Prostate gland (tissue), 2 donors: ENCODE measurements at regions not wholly inside any gene's neighbourhood (a gene's known extent, or its start where the extent isn't known, plus 50 kb on each side); places are given as distances from the start of the nearest gene placed in this dataset.

Source experiments
- DNase-seq: peaks from one replicate; pipeline ENCODE4 v3.0.0-alpha.2; 2019; ENCODE audit warnings: low spot score
- H3K27ac ChIP-seq, 2 donors: fragments of 200-600 bp; sonication (generic); 2 replicates each; pipeline ENCODE4 v1.5.1; 2017 to 2019
- H3K27me3 ChIP-seq: fragments of 200-600 bp; sonication (generic); replicated peaks from 2 replicates; pipeline ENCODE4 v1.5.1; 2019; ENCODE audit not compliant: insufficient read depth
- H3K36me3 ChIP-seq, 2 donors: fragments of 200-600 bp; sonication (generic); 1 replicate in 1 of 2; 2 replicates in 1 of 2; pipeline versions ENCODE4 v1.5.1 to v1.8.1; 2017 to 2019
- H3K4me1 ChIP-seq: fragments of 200-600 bp; sonication (generic); replicated peaks from 2 replicates; pipeline ENCODE4 v1.5.1; 2019
- H3K4me3 ChIP-seq, 2 donors: fragments of 200-600 bp; sonication (generic); 2 replicates each; pipeline ENCODE4 v1.5.1; 2017 to 2019
- H3K9me3 ChIP-seq: fragments of 200-600 bp; sonication (generic); 2 replicates; pipeline ENCODE4 v1.5.1; 2017
- CTCF ChIP-seq, 4 experiments: fragments of 200-600 bp in 2 of 4; fragments of 450-650 bp in 2 of 4; sonication (generic) in 2 of 4; IDR thresholded peaks; 1 replicate in 3 of 4; 2 replicates in 1 of 4; pipeline ENCODE4 v1.5.1; 2016 to 2019; ENCODE audit warnings: antibody characterized with exemption in 4 of 4, mild to moderate bottlenecking in 2 of 4, moderate library complexity in 2 of 4
- POLR2A ChIP-seq: fragments of 450-650 bp; IDR thresholded peaks from one replicate; pipeline ENCODE4 v1.6.1; 2016; ENCODE audit warnings: antibody characterized with exemption, mild to moderate bottlenecking
- POLR2AphosphoS5 ChIP-seq: sonication (generic); formaldehyde crosslinking; IDR thresholded peaks from one replicate; pipeline ENCODE4 v1.6.1; 2017; ENCODE audit warnings: antibody characterized with exemption
- WGBS: methylation state at CpG from one replicate; pipeline ENCODE4 v1.1.5; 2018; 5-methylcytosine and 5-hydroxymethylcytosine counted together
- intact Hi-C: fragments of 100-400 bp; cut with DNase I; formaldehyde crosslinking; loops from one replicate; pipeline ENCODE4 v1.14.2; 2022

GRCh38 chr2:163351966-163352365 is 383.8 kb downstream of the FIGN start:
- intact Hi-C loops = loop anchor here (10.0 kb wide), 1 partner anchor 533 kb away; no protein-coding TSS in a partner anchor
- Histone ChIP-seq H3K9me3 (no peaks in the 10 kb centered on the region), H3K27ac (no peak overlapping the region), H3K36me3 (no peaks in the 10 kb centered on the region), H3K4me1 (no peaks in the 10 kb centered on the region), H3K27me3 (no peaks in the 10 kb centered on the region), H3K4me3 (no peak overlapping the region)
- TF ChIP-seq POLR2AphosphoS5 (no peak), CTCF (IDR thresholded peaks at IDR 0.05) (no peak), POLR2A (no peak)
- DNase-seq = no peak
- WGBS = 75% methylated on average over 2 of the region's 2 CpGs

GRCh38 chr2:163351143-163351542 is 384.7 kb downstream of the FIGN start:
- no peak overlapping the region for H3K27ac ChIP-seq
- no peaks in the 10 kb centered on the region for H3K9me3 ChIP-seq
- no peaks in the 10 kb centered on the region for H3K4me1 ChIP-seq
- no peaks in the 10 kb centered on the region for H3K36me3 ChIP-seq
- 91% methylated on average over 3 of the region's 3 CpGs for WGBS
- no peaks in the 10 kb centered on the region for H3K27me3 ChIP-seq
- TF ChIP-seq POLR2A (no peak), CTCF (IDR thresholded peaks at IDR 0.05) (no peak), POLR2AphosphoS5 (no peak)
- intact Hi-C loops = loop anchor here (10.0 kb wide), 1 partner anchor 534 kb away; no protein-coding TSS in a partner anchor
- DNase-seq = no peak
- H3K4me3 ChIP-seq = no peak overlapping the region

- DNase-seq = no peak
- WGBS = 65% methylated on average over 8 of the region's 8 CpGs
- Histone ChIP-seq H3K27me3 (no peaks in the 10 kb centered on the region), H3K9me3 (no peaks in the 10 kb centered on the region), H3K36me3 (no peaks in the 10 kb centered on the region), H3K4me1 (no peaks in the 10 kb centered on the region), H3K4me3 (peak overlapping the region; percentile 26 to 32), H3K27ac (peak overlapping the region; percentile 66 to 72)
- no peak for TF ChIP-seq POLR2A
- TF ChIP-seq POLR2AphosphoS5 = no peak
- no peak for TF ChIP-seq CTCF (IDR thresholded peaks at IDR 0.05)
- intact Hi-C loops = loop anchor here (5.0 to 10.0 kb wide), 3 partner anchors 263 to 1078 kb away; no protein-coding TSS in a partner anchor
Measured at GRCh38 chr2:163348857-163349380, 386.9 kb downstream of the FIGN start.

- Histone ChIP-seq H3K9me3 (no peaks in the 10 kb centered on the region), H3K27me3 (no peaks in the 10 kb centered on the region), H3K4me3 (peak overlapping the region; percentile 26 to 32), H3K36me3 (no peaks in the 10 kb centered on the region), H3K27ac (peak overlapping the region; percentile 66 to 72), H3K4me1 (no peaks in the 10 kb centered on the region)
- TF ChIP-seq CTCF (IDR thresholded peaks at IDR 0.05) (no peak), POLR2AphosphoS5 (peak; percentile 62), POLR2A (no peak)
- intact Hi-C loops = loop anchor here (5.0 to 10.0 kb wide), 3 partner anchors 264 to 1079 kb away; no protein-coding TSS in a partner anchor
- 7% methylated on average over 39 of the region's 46 CpGs for WGBS
- peak; percentile 56 for DNase-seq
Measured at GRCh38 chr2:163347982-163348856, 387.6 kb downstream of the FIGN start.
